ENCODE measurements at regions not wholly inside any gene's neighbourhood (a gene's known extent, or its start where the extent isn't known, plus 50 kb on each side); places are given as distances from the start of the nearest gene placed in this dataset.

DNA sequence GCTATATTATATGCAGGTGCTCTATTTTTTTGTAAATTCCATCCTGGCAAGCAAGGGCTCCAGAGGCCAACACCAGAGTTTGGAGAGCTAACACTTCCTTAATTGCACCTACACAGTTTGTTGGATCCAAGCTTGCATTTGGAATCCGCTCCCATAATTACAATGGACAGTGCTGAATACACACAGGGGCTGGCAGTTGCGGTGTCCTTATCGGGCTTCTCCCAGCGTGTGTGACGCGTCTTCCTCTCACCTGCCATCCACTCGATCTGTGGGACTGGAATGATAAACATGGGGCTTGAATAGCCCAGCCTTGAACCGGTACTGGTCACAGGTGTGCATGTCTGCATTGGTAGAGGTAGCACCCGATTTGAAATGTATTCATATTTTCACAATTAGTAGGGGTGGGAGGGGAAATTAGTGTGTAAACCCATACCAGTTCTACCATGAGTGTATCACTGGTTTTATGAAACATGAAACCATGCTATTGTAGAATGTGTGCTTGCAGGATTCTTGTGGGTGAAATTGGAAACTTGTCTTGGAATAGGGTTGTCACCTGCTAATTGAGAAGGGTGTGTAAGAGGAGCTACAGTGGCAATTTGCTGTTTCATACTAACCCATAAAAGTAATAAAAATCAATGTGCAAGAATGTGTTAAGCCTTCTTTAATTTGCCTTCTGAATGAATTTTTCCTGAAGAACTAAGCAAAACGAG, 316.5 kb downstream of the WDR11 start:
- no peak for TF ChIP-seq POLR2A (IDR thresholded peaks at IDR 0.05)
- TF ChIP-seq EP300 (IDR thresholded peaks at IDR 0.05) = no peak
- TF ChIP-seq POLR2AphosphoS5 (IDR thresholded peaks at IDR 0.05) = no peak
- TF ChIP-seq CTCF (IDR thresholded peaks at IDR 0.05) = no peak
- no peak for DNase-seq
- intact Hi-C loops (cut with DNase I; ENCODE audit: low total_unique reads) = no loop called here
- H3K27me3 ChIP-seq = no peaks in the 10 kb centered on the region
- peaks cover 0 to 10% (median 4%) of the 10 kb centered on the region in 4 donors for H3K9me3 ChIP-seq
- no peak overlapping the region for H3K4me3 ChIP-seq
- WGBS, 5 donors = 30 to 64% (median 54%) methylated on average over 10 of the region's 10 CpGs
- H3K36me3 ChIP-seq = no peaks in the 10 kb centered on the region
- H3K27ac ChIP-seq = no peak overlapping the region
- H3K4me1 ChIP-seq = peaks cover 0 to 20% (median 11%) of the 10 kb centered on the region in 4 donors

GRCh38 chr10:121168545-121169216, 317.5 kb downstream of the WDR11 start:
- intact Hi-C loops (cut with DNase I; ENCODE audit: low total_unique reads) = no loop called here
- Histone ChIP-seq H3K9me3 (peaks cover 0 to 8% (median 4%) of the 10 kb centered on the region in 4 donors), H3K4me3 (no peak overlapping the region), H3K27ac (peak overlapping the region in 1 of 5 donors; percentile 25), H3K36me3 (no peaks in the 10 kb centered on the region), H3K4me1 (peaks cover 0 to 20% (median 11%) of the 10 kb centered on the region in 4 donors), H3K27me3 (no peaks in the 10 kb centered on the region)
- WGBS, 5 donors = 26 to 52% (median 39%) methylated on average over 5 of the region's 5 CpGs
- peak; percentile 25 to 34 for DNase-seq
- TF ChIP-seq POLR2A (IDR thresholded peaks at IDR 0.05) (no peak), EP300 (IDR thresholded peaks at IDR 0.05) (no peak), CTCF (IDR thresholded peaks at IDR 0.05) (no peak), POLR2AphosphoS5 (IDR thresholded peaks at IDR 0.05) (no peak)

- TF ChIP-seq EP300 (IDR thresholded peaks at IDR 0.05) (no peak), POLR2A (IDR thresholded peaks at IDR 0.05) (no peak), POLR2AphosphoS5 (IDR thresholded peaks at IDR 0.05) (no peak), CTCF (IDR thresholded peaks at IDR 0.05) (no peak)
- Histone ChIP-seq H3K27me3 (no peaks in the 10 kb centered on the region), H3K36me3 (no peaks in the 10 kb centered on the region), H3K4me1 (peaks cover 0 to 20% (median 11%) of the 10 kb centered on the region in 4 donors), H3K9me3 (peaks cover 0 to 1% (median under 1%) of the 10 kb centered on the region in 4 donors), H3K27ac (no peak overlapping the region), H3K4me3 (no peak overlapping the region)
- 79 to 91% (median 83%) methylated on average over 3 of the region's 3 CpGs for WGBS, 5 donors
- no peak for DNase-seq
- intact Hi-C loops (cut with DNase I; ENCODE audit: low total_unique reads) = no loop called here
These were observed 318.2 kb downstream of the WDR11 start for GRCh38 chr10:121169406-121169805.

DNA sequence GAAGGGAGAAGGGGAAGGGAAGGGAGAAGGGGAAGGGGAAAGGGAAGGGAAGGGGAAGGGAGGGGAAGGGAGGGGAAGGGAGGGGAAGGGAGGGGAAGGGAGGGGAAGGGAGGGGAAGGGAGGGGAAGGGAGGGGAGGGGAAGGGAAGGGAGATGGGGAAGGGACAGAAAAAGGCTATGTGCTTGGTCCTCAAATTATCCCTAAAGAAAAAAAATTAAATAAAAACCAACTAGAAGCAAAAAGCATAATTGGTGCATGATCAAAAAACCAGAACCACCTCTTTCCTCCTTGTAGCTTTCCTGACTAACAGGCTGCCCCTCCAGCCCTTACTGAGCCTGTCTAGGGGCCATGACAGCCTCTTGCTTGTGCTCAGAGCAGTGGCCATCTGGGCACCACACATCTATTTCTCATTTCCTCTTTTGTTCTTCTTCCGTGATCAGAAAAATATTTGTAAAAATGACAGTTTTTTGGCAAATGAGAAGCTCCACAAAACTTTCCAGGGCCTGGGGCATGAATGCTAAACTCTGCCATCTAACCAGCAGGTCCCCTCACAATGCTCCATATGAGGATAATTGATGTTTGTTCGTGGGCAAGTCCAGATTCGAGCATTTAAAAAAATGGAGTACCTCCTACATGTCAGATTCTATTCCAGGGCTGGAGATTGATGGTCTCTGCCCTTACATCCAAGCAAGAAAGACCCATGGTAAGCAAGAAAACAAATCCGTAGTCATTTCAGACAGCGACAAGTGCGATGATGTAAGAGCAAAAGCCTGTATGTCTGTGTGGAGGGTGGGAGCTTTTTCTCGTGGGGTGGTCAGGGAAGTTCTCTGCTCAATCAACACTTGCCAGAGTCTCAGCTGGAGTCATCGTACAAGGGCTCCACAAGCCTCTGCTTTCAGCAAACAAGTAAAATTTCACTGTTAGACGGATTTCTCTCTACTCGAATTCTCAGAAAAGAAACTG, 320.9 kb downstream of the WDR11 start:
- H3K4me1 ChIP-seq = peaks cover 0 to 20% (median 11%) of the 10 kb centered on the region in 4 donors
- no peak for TF ChIP-seq POLR2AphosphoS5 (IDR thresholded peaks at IDR 0.05)
- TF ChIP-seq POLR2A (IDR thresholded peaks at IDR 0.05) = no peak
- TF ChIP-seq CTCF (IDR thresholded peaks at IDR 0.05) = no peak
- no peak for TF ChIP-seq EP300 (IDR thresholded peaks at IDR 0.05)
- H3K9me3 ChIP-seq = no peaks in the 10 kb centered on the region
- peak in 1 of 2 donors; percentile 15 for DNase-seq
- no peaks in the 10 kb centered on the region for H3K27me3 ChIP-seq
- H3K4me3 ChIP-seq = no peak overlapping the region
- WGBS, 5 donors = 67 to 78% (median 71%) methylated on average over 10 of the region's 10 CpGs
- no peaks in the 10 kb centered on the region for H3K36me3 ChIP-seq
- no peak overlapping the region for H3K27ac ChIP-seq
- intact Hi-C loops (cut with DNase I; ENCODE audit: low total_unique reads) = no loop called here

Data from stomach (tissue), 8 donors.